Pons (tissue), 1 donor: ENCODE measurements at regions not wholly inside any gene's neighbourhood (a gene's known extent, or its start where the extent isn't known, plus 50 kb on each side); places are given as distances from the start of the nearest gene placed in this dataset.

Experiments used
- DNase-seq: peaks from one replicate; pipeline ENCODE4 v3.0.0-alpha.2; 2016; ENCODE audit warnings: low spot score

DNA sequence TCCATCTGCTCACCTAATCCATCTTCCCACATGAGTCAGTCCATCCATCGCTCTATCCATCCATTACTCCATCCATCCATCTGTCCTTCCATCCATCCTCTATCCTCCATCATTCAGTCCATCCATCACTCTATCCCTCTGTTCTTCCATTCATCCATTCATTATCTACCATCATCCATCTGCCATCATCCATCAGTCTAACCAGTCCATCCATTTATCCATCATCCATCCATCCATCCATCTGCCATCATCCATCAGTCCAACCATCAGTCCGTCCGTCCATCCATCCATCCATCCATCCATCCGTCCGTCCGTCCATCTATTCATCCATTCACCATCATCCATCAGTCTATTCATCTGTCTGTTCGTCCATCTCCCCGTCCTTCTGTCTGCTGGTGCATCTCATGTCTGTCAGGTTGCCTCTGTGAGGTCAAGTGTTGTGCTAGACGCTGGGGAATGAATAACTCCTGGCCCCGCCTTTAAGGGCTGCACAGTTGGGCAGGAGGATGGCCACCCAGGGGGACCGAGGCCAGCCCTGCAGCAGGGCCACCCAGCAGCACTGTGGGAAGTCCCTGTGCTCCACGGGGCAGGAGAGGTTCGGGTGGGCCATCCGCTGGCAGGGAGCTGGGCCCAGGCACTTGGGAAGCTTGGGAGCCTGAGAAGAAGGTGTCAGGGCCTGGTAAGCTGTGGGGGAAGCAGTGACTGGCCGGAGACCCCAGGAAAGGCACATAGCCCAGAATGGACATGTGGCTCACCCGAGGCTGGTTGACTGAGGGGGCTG lies 137.1 kb downstream of the CTTN start:
- DNase-seq = no peak

GRCh38 chr11:70536051-70536877 lies 137.9 kb downstream of the CTTN start:
- no peak for DNase-seq

GRCh38 chr11:70537576-70538571 lies 139.5 kb downstream of the CTTN start:
- DNase-seq = no peak

GRCh38 chr11:70538641-70539359 lies 140.5 kb downstream of the CTTN start:
- DNase-seq = no peak

DNA sequence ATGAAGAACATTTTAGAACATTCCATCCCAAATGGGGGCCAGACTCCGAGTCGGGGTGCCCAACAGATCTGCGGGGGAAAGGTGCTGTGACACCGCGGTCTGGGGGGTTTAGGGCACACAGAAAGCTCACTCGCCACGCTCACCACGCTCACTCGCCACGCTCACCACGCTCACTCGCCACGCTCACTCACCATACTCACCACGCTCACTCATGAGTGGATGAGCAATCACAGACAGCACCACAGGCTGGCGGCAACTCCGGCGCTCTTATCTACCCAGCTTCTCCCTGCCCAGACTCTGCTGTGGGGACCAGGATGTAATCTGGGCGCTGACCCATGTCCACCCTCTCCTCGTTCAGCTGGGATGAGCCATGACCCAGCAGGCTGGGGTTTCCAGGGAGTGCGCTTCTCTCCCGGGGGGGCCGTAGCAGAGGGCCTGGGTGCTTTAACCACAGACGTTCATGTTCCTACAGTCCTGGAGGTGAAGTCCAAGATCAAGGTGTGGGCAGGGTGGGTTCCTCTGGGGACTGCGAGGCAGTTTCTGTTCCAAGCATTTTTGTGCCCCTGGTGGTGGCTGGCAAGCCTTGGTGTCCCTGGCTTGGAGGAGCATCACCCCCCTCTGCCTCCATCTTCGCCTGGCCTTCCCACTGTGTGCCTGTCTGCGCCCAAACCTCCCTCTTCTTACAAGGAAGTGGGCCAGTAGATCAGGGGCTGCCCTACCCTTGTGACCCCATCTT lies 141.2 kb downstream of the CTTN start:
- DNase-seq = no peak

GRCh38 chr11:70540196-70540595 lies 141.9 kb downstream of the CTTN start:
- DNase-seq = no peak

- DNase-seq = no peak
These were observed 142.8 kb downstream of the CTTN start for GRCh38 chr11:70541176-70541575.

DNA sequence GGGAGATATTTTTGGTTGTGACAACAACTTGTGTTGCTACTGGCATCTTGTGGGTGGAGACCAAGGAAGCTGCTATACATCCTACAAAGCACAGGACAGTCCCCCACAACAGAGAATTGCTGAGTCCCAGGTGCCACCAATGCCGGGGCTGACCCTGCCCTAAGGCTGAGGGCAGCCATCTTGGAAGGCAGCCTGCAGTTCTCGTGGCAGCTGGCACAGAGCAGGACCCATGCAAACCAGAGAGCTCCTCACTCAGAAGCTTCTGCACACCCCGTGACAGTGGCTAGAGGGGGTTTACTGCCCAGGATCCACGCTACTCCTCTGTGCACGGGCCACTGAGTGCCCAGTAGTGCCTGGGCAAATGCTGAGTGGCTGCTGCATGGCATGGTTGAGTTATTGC lies 143.4 kb downstream of the CTTN start:
- DNase-seq = no peak

- DNase-seq = no peak
These were observed 144.1 kb downstream of the CTTN start for GRCh38 chr11:70542406-70542805.

DNA sequence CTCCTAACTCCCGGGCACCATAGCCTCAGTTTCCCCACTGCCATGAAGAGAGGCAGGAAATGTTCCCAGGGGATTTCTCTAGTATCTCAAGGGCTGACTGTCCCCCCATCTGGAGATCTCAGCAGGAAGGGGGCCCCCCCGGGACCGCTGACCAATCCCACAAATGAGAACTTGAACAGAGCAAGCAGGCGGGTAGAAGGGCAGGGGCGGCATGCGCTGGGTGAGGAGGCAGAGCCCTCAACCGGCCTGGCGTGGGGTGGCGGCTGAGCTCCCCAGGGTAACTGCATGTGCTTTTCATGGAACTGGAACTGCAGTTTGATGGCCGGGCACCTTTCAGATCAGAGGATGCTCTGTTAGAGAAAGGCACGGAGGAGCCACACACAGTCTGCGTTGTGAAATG lies 144.5 kb downstream of the CTTN start:
- DNase-seq = no peak

DNA sequence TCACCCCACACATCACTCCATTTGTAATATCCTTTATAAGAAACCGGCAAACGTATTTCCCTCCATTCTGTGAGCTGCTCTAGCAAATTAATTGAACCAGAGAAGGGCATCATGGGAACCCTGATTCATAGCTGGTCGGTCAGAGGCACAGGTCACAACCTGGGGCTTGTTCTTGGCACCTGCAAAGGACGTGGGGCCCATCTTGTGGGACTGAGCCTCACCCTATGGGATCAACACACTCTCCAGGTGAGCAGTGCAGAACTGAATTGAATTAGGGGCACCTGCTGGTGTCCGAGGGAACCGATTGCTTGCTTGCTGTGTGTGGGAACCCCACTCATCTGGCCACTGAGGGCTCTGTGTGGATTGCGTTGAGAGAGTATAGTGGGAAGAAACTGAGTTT lies 145.3 kb downstream of the CTTN start:
- no peak for DNase-seq

GRCh38 chr11:70544067-70544773 lies 145.9 kb downstream of the CTTN start:
- DNase-seq = no peak

- no peak for DNase-seq
These were observed 146.7 kb downstream of the CTTN start for GRCh38 chr11:70544774-70545609.

GRCh38 chr11:70545610-70545912 lies 147.2 kb downstream of the CTTN start:
- DNase-seq = no peak

- DNase-seq = no peak
These were observed 148.0 kb downstream of the CTTN start for GRCh38 chr11:70546191-70546940.

DNA sequence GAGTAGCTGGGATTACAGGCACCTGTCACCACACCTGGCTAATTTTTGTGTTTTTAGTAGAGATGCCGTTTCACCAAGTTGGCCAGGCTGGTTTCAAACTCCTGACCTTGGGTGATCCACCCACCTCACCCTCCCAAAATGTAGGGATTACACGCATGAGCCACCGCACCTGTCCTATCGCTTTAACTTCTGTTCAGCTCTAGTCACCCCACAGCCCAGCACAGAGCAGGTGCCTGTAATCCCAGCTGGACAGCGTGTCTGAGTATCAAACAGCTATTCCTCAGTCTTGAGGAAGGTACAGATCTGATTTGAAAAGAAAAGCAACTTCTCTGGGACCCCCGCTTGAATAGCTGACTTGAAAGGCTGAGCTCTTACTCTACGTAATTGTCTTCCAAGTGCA lies 149.1 kb downstream of the CTTN start:
- DNase-seq = no peak

GRCh38 chr11:70547821-70548670 lies 149.7 kb downstream of the CTTN start:
- no peak for DNase-seq

DNA sequence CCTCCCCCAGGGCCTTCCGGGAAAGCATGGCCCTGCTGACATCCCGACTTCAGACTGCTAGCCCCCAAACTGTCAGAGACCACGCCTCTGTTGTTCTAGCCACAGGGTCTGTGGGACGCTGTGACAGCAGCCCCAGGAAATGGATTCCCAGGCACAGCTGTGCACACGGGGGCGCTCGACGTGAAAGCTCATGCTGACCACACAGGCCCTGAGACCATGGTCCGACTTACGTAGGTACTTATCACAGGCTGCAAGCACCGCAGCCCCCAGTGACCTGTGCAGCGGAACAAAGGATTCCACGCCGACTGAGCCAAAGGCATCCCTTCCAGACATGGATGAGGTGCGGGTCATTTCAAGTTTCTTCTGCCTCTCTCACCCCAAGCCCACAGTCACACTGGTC lies 150.6 kb downstream of the CTTN start:
- no peak for DNase-seq
